Adrenal gland (tissue), 9 donors: ENCODE measurements at regions not wholly inside any gene's neighbourhood (a gene's known extent, or its start where the extent isn't known, plus 50 kb on each side); places are given as distances from the start of the nearest gene placed in this dataset.

ENCODE experiments used
- DNase-seq, 7 donors: peaks; one replicate each; pipeline ENCODE4 v3.0.0-alpha.2; 2019 to 2020
- H3K27ac ChIP-seq, 5 donors: fragments of 200-600 bp; sonication (generic) in 4 of 5; 1 replicate in 3 of 5; 2 replicates in 2 of 5; pipeline versions ENCODE4 v1.5.1 to v1.8.0; 2016 to 2020; ENCODE audit warnings: mild to moderate bottlenecking in 1 of 5
- H3K27me3 ChIP-seq: fragments of 200-600 bp; 2 replicates; pipeline ENCODE4 v1.8.0; 2021
- H3K36me3 ChIP-seq, 2 donors: fragments of 200-600 bp; replicated peaks in 1 of 2; 1 replicate in 1 of 2; 2 replicates in 1 of 2; pipeline versions ENCODE4 v1.5.1 to v1.8.0; 2018 to 2022
- H3K4me1 ChIP-seq, 2 donors: fragments of 200-600 bp; replicated peaks in 1 of 2; 1 replicate in 1 of 2; 2 replicates in 1 of 2; pipeline versions ENCODE4 v1.5.1 to v1.8.0; 2018 to 2021
- H3K4me3 ChIP-seq, 4 donors: fragments of 200-600 bp; sonication (generic) in 3 of 4; one replicate each; pipeline ENCODE4 v1.5.1; 2016 to 2018
- H3K9me3 ChIP-seq, 3 donors: fragments of 200-600 bp; sonication (generic) in 1 of 3; replicated peaks in 1 of 3; 1 replicate in 2 of 3; 2 replicates in 1 of 3; pipeline versions ENCODE4 v1.5.1 to v1.8.0; 2016 to 2021
- POLR2A ChIP-seq, 2 donors: fragments of 450-650 bp; IDR thresholded peaks; one replicate each; pipeline ENCODE4 v1.6.1; 2017; ENCODE audit warnings: antibody characterized with exemption in 2 of 2, mild to moderate bottlenecking in 2 of 2, moderate library complexity in 1 of 2
- WGBS, 4 donors: extraction: QIAGEN DNeasy Blood & Tissue Kit in 2 of 4; methylation state at CpG; one replicate each; pipeline versions ENCODE4 v1.1.5 to v1.1.7; 2013 to 2017; 5-methylcytosine and 5-hydroxymethylcytosine counted together
- intact Hi-C, 2 donors: fragments of 100-400 bp; cut with DNase I; formaldehyde crosslinking; loops; one replicate each; pipeline versions ENCODE4 v1.14.1 to v1.15.0; 2022 to 2023
- TF ChIP-seq, protein P1 (sequence below), 6 experiments: fragments of 450-650 bp in 4 of 6; fragments of 200-600 bp in 2 of 6; sonication (generic) in 1 of 6; IDR thresholded peaks; 1 replicate in 5 of 6; 2 replicates in 1 of 6; pipeline versions ENCODE4 v1.5.1 to v1.8.0; 2016 to 2021; ENCODE audit warnings: antibody characterized with exemption in 6 of 6, mild to moderate bottlenecking in 2 of 6, moderate library complexity in 1 of 6
- donor health status: healthy with polysubstance abuse.
- donor health status: Bipolar disorder and iron deficiency.
- donor health status: DM: yes; HTN: yes; CAD: no.
- donor health status: DM: no; HTN: no; CAD: no.
- donor health status: DM: no; HTN: no; CAD: no.

DNA sequence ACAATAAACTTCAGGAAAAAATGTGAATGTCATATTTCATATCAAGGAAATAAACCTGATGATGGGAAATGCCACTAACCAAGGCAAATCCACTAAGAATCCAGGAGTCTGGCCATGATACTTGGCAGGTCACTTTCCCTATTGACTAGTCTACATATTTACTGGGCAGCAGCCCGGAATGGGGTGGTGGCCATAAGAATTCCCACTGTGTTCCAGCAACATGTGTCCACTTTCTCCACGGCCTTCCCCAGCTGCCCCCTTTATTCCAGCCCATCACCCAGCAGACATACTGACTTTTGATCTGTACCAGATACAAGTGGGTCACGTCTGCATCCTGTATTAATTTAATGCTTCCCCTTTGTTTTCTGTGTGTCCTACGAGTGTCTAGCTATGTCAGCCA lies 234.5 kb upstream of the PRDM1 start:
- Histone ChIP-seq H3K4me1 (no peaks in the 10 kb centered on the region), H3K36me3 (no peaks in the 10 kb centered on the region), H3K27ac (no peak overlapping the region), H3K27me3 (no peaks in the 10 kb centered on the region), H3K4me3 (no peak overlapping the region), H3K9me3 (no peaks in the 10 kb centered on the region)
- 63 to 76% (median 72%) methylated on average over 4 of the region's 4 CpGs for WGBS, 4 donors
- TF ChIP-seq POLR2A (IDR thresholded peaks at IDR 0.05) = no peak
- TF ChIP-seq, protein P1, sequence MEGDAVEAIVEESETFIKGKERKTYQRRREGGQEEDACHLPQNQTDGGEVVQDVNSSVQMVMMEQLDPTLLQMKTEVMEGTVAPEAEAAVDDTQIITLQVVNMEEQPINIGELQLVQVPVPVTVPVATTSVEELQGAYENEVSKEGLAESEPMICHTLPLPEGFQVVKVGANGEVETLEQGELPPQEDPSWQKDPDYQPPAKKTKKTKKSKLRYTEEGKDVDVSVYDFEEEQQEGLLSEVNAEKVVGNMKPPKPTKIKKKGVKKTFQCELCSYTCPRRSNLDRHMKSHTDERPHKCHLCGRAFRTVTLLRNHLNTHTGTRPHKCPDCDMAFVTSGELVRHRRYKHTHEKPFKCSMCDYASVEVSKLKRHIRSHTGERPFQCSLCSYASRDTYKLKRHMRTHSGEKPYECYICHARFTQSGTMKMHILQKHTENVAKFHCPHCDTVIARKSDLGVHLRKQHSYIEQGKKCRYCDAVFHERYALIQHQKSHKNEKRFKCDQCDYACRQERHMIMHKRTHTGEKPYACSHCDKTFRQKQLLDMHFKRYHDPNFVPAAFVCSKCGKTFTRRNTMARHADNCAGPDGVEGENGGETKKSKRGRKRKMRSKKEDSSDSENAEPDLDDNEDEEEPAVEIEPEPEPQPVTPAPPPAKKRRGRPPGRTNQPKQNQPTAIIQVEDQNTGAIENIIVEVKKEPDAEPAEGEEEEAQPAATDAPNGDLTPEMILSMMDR (IDR thresholded peaks at IDR 0.05) = no peak
- intact Hi-C loops = no loop called here
- DNase-seq = no peak

DNA sequence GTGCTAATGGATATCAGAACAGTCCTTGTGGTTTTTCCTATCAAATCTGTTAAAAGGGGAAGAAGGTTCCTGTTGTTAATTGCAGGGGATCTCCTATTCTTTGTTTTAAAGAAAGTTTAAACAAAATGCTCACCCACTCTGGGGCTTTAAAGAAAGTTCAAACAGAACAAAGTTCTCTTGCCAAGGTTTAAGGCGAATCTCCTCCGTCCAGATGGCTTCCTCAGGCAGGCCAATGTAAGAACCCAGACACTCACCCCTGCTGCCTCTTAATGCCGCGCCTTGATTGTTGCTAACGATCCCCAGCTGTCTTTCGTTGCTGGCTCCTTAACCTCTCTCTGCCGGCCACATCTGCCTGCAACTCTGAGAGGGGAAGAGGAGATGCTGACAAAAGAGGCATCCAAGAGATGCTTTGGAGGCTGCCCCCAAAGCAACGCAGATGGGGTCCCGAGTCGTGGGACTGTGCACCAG lies 235.0 kb upstream of the PRDM1 start:
- no peaks in the 10 kb centered on the region for H3K36me3 ChIP-seq
- no peak overlapping the region for H3K4me3 ChIP-seq
- intact Hi-C loops = no loop called here
- WGBS, 4 donors = 56 to 66% (median 58%) methylated on average over 10 of the region's 10 CpGs
- H3K27me3 ChIP-seq = no peaks in the 10 kb centered on the region
- no peak for DNase-seq
- no peak overlapping the region for H3K27ac ChIP-seq
- H3K4me1 ChIP-seq = no peaks in the 10 kb centered on the region
- H3K9me3 ChIP-seq = no peaks in the 10 kb centered on the region
- TF ChIP-seq, protein P1 (IDR thresholded peaks at IDR 0.05) = no peak
- no peak for TF ChIP-seq POLR2A (IDR thresholded peaks at IDR 0.05)

DNA sequence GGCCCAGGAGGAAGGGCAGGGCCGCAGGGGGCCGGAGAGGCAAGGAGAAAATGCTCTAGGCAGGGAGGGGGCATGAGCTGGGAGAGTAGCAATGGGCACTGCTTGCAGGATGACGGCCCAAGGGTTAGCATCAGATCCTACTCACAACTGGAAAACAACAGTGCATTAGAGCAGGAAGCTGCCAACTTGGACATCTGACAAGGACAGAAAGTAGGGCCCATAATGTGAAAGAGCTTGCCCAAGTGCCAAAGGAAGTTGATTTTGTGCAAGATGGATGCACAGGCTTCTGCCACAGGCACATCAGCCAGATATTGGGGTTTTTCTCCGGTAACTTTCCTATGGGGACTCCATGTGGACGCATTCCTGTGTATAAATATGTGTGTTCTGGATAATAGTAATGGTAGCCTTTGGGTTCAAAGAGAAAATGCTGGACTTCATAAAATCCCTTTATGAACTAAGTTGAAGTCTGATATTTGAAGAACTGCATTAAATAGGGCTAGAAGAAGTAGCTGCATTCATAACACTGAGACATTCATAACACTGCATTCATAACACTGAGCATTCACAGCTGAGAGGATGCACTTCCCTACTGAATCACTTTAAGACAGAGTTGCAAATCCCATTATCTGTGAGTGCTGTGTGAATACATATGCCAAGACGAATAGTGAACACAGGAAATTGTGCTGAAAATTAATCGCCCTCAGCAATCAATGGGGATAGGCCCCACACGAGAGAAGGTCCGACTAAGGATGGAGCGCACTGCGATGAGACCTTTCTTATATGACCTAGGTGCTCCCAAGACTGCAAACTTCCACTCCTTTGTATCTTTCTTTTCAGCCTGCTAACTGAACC lies 235.6 kb upstream of the PRDM1 start:
- no peak for DNase-seq
- no peaks in the 10 kb centered on the region for H3K4me1 ChIP-seq
- WGBS, 4 donors = 79 to 90% (median 85%) methylated on average over 11 of the region's 11 CpGs
- TF ChIP-seq, protein P1 (IDR thresholded peaks at IDR 0.05) = no peak
- TF ChIP-seq POLR2A (IDR thresholded peaks at IDR 0.05) = no peak
- H3K27ac ChIP-seq = no peak overlapping the region
- H3K9me3 ChIP-seq = no peaks in the 10 kb centered on the region
- intact Hi-C loops = no loop called here
- no peaks in the 10 kb centered on the region for H3K27me3 ChIP-seq
- H3K36me3 ChIP-seq = no peaks in the 10 kb centered on the region
- no peak overlapping the region for H3K4me3 ChIP-seq

DNA sequence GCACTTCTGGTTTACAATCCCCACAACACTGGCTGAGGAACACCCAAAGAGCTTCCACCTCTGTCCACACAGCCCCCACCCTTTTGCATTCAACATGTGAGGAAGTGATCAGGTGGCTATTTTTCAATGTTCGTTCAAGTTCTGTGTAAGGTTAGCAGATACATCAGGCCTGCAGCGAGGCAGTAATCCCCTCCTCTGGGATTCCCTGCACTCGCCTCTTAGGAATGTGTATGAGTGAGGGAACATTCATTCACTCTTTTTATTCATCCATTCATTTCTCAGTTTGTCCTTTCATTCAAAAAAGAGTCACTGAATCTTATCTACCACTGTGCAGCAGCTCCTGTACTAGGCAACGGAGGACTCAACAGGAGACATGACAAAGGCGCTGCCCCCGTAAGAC lies 236.4 kb upstream of the PRDM1 start:
- Histone ChIP-seq H3K27me3 (no peaks in the 10 kb centered on the region), H3K9me3 (no peaks in the 10 kb centered on the region), H3K4me3 (no peak overlapping the region), H3K36me3 (no peaks in the 10 kb centered on the region), H3K27ac (no peak overlapping the region), H3K4me1 (no peaks in the 10 kb centered on the region)
- intact Hi-C loops = no loop called here
- no peak for DNase-seq
- TF ChIP-seq, protein P1 (IDR thresholded peaks at IDR 0.05) = no peak
- no peak for TF ChIP-seq POLR2A (IDR thresholded peaks at IDR 0.05)
- 87 to 95% (median 91%) methylated on average over 6 of the region's 6 CpGs for WGBS, 4 donors
